HG03457 (cell line): ENCODE measurements at regions not wholly inside any gene's neighbourhood (a gene's known extent, or its start where the extent isn't known, plus 50 kb on each side); places are given as distances from the start of the nearest gene placed in this dataset.

Source experiments
- ATAC-seq: cut with Tn5 transposase; IDR thresholded peaks from one replicate; pipeline ENCODE4 v1.9.1; 2021; ENCODE audit warnings: moderate number of reproducible peaks; ENCODE audit not compliant: unreplicated experiment

DNA sequence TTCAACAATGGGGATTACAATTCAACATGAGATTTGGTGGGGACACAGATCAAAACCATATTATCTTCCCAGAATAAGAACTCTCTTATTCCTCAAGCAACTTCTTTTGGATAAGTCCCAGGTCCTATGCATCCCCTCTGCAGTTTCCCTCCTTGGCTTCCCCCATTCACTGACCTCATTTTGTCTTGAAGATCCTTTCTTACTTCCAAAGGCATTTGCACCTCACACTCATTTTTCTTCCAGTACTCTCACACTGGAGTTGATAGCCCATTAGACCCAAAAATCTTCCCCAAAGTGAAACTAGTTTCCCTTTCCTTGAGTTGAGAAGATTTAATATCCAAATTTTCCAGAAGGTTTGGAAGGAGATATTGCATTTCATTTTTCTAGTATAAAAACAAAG, 178.0 kb upstream of the DAPK1 start:
- no peak for ATAC-seq

DNA sequence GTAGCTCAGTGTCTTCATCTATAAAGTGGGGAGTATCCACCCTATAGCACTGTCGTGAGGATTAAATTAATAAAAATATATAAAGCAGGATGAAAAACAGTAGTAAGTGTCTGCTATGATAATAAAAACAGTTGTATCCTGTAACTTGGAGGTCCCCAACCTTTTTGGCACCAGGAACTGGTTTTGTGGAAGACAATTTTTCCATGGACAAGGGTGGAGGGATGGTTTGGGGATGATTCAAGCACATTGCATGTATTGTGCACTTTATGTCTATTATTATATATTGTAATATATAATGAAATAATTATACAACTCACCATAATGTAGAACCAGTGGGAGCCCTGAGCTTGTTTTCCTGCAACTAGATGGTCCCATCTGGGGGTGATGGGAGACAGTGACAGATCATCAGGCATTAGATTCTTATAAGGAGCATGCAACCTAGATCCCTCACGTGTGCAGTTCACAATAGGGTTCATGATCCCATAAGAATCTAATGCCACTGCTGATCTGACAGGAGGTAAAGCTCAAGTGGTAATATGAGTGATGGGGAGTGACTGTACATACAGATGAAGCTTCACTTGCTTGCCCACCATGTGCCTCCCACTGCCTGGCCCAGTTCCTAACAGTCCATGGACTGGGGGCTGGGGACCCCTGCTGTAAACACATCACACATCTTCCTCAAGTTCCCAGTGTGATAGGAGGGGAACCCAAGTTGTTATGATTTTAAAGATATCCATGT, 177.4 kb upstream of the DAPK1 start:
- ATAC-seq = no peak

DNA sequence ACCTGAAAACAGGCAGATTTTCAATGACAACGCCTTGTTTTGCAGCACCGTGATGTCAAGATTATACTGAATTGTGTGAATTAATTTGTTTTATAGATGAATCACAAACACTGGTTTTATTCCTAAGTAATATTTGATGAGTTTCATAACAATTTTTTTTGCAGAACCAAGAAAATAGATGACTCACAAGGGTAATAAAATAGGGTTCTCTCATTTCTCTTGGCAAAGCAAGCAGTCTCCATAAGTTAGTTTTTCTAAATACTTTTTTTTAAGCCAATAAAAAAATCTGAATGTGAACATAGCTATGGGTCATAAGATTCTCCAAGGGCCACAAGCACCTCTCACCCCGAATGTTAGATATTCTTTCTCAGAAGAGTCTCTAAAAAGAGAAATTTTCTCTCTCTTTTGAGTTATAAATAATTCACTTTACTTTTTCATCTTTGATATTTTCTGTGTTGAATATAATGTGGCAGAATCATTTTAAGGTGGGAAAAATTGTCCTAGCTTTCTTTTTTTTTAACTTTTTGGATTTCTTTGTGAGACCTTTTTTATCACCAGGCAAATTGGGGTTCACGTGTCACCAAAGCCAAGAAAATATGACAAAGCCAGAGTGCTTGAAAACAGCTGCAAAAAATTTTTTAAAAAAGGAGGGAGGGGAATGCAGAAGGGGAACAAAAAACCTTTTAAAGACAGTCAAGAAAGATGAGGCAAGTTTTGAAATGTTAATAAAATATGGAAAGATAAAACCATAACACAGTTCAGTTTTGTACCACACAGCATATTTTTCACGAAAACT, 174.6 kb upstream of the DAPK1 start:
- ATAC-seq = no peak

DNA sequence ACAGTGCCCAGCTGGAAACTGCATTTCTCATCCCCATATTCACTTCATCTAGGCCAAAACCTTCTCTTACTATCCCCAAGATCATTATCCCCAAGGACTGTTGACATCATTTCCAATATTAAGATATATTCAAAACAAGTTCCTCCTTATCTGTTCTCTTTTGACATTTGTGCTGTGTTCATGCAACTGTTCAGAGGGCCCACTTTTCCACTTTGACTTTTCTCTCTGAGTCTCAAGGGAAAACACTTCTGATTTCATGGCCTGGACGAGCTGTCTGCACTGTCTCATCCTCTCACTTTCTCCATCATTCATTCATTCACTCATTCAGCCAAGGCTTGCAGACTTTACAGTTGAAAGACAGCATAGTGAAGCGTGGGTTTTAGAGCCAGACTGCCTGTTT, 173.7 kb upstream of the DAPK1 start:
- no peak for ATAC-seq

DNA sequence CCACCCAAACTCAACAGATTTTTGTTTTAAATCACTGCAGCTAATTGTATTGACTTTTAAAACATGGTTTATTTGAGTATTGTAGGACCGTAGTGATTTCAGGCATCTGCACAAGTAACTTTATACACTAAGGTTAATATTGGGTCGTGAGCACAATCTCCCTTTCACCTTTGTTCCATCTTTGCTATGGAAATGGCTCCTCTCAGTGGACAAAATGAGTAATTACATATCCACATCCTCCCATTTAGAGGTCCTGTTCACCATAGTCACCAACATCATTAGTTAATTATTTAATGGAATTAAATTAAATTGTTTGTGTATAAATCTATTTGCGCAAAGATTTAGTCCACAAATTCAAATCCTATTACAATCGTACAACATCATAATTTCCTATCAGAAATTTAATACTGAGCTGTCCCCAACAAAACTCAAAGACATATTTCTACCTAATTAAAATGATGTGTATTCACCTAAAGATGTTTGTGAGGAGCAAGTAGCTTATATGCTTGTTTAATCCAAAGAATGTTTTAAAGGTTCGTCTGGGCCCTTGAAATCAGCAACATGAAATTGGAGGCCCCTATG, 173.0 kb upstream of the DAPK1 start:
- ATAC-seq = no peak

DNA sequence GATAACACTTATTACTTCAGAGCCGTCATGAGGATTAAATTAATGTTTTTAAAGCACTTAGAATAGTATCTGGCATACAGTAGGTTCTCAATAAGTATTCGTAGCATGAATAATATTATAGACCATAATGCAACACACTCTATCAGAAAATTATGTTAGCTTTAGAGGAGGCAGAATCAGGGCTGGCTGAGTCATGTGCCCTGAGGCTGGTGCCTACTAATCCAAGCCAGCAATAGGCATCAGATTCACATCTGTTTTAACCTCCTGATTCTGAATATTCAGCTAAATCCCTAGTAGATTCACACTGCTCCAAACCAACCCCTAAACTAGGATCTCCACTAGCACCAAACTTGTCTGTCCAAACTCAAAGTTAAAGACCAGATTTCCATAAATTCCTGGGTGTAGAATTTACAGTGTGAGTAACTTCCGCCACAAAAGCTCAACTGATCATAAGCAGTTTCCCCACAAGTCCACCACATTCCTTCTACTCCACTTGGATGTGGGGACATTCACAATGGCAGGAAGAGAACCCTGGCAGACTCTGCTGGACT, 170.0 kb upstream of the DAPK1 start:
- no peak for ATAC-seq

DNA sequence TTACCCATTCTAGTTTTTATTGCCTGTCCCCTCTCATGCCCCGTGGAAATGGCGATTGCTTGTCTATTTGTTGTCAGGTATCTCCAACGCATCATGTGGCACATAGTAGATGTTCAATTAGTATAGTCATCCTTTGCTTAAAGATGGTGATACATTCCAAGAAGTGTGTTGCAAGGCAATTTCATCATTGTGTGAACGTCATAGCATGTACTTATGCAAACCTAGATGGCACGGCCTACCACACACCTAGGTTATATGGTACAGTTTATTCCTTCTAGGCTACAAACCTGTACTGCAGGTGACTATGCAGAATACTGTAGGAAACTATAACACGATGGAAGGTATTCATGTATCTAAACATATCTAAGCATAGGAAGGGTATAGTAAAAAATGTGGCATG, 163.9 kb upstream of the DAPK1 start:
- ATAC-seq = no peak

DNA sequence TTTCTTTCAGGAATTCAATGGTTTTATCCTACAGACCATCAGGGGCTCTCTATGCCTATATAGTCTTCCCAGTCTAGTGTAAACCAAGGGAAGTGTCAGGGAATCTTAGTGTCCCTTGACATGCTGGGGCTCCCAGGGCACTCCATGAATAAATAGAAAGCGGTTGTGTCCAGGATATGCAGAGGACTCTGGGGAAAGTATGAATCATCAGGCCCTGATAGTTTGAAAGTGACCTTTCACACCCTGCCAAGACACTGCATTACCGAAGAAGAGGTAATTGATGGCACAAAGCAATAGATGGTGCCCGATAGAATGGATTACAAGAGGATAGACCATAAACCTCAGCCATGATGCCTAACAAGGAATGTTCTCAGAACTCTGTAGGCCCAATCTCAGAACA, 163.3 kb upstream of the DAPK1 start:
- ATAC-seq = no peak

DNA sequence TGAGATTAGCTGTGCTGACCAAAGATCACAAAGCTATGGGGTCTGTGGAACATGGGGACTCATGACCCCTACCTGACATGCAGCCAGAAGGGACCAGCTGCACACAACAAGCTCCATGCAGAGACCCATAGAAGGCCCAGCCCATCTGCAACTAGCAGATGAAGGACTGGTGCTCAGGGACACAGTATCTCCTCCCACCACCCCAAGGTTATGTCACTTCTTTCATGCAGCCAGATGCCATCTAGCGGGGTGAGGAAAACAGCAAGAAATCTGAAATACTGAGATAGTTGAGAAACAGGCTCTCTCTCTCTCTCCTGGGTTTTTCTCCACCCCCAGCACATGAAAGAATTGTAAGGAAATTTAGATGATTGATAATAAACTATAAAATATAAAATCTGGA, 161.3 kb upstream of the DAPK1 start:
- ATAC-seq = no peak

DNA sequence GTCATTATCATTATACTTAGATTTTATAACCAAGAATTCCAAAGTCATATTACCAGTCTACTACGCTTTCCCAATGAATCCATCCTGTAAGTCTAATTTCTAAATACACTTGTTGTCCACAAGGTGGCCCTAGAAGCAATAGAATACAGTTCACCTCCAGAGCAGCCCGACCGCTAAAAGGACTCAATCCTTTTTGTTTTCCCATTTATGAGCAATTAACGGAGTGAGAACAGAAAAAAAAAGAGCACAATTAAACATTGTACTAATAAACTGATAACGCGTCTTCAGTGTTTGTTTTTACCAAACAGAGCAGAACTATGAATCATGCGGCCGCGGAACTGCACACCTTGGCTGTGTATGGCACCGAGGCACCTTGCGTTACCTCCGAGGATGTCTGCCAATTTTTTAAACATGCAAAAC, 160.7 kb upstream of the DAPK1 start:
- no peak for ATAC-seq

DNA sequence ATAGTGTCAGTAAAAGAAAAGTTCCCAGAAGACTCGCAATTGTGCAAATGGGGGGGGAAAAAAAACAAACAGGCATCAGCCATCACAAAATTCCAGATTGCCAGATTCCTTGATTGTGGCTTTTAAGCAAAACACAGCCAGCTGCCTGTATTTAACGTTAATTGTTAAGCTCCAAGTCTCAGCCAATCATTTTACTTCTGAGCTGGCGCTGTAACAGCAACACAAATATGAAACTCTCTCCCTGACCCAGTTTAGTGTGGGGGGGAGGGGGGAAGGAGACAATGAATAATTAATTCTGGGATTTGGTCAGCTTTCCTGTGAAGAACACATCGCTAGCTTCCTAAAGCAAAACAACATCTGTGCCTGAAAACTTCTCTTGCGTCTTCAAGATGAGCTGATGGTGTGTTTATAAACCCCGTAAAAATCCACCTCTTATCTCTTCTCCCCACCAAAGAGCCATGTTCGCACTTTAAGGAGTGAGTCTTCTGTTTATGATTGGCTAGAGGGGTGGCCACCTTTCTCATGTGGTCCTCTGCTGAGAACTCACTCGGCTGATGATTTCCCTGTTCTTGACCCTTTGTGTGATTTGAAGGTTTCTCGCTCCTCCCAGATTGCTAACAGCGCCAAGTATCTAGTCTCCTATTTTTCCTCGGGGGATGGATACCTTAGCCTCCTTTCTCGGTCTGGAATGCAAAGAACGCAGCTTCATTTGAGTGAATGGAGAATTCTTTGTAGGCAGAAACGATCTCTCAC, 160.2 kb upstream of the DAPK1 start:
- ATAC-seq = no peak

DNA sequence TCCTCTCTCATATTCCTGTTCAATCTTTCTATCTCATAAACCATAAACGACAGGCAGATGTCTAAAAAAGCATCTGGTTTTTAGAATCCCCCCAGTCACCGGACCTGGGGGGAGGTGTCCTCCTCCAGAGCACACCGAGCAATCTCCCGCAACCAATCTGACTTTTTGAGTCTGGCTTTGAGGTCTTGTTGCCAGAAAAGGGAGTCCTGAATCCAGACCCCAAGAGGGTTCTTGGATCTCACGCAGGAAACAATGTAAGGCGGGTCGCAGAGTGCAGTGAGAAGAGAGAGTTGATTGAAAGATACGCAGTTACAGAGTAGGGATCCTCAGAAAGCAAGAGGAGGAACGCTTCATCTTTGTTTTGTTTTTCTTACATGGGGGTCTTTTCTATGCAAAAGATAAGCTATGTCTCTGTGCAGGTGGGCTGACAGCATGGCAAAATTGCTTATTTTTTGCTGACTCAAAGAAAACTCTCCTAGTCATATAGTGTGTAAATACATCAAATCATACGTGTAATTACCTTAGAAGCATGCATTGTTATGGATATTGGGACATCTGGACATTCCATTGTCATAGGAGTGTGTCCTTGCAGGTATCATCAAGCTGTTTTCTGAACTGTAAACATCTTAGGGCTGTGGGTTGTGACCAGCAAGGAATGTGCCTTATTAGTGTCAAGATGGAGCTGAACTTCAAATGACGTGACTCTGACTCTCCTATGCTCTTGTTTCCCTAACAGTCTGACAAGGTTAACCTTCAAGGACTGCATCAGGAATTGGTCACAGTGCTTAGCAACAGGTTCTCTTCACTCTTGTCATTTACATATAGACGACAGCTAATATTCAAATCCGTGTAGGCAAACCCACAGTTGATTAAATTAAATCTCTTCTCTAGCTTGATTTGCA, 159.3 kb upstream of the DAPK1 start:
- no peak for ATAC-seq

DNA sequence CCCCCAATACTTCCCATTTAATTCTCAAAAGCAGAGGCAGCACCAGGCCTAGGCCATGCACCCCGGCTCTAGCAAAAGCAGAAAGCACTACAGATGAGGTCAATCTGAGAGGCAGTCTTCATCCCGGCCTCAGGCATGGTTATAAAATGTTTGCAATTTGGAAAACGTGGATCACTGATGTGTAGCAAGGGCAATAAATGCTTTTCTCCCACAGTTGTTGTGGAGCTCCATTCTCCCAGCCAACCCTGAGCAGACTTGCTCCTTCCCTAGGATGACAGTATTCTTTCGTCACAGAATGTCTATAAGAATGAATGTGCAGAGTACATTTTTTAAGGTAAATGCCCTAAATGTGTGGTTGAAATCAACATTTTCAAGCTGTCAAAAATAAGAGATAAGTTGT, 157.3 kb upstream of the DAPK1 start:
- ATAC-seq = no peak

DNA sequence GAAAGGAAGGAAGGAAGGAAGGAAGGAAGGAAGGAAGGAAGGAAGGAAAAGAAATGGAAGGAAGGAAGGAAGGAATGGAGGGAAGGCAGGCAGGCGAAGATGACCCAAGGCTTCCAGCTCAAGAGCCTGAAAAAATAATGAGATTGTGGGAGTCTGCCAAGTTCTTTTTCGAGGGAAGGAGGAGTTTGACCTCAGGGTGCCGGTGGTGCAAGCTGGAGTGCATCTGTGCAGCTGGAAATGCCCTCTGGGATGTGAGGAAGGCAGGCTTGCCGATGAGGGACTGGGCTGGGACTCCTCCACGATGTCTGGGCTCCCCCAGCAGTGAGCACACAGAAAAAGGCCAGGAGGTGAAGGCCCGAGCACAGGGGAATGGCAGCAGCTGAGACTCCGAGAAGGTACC, 154.9 kb upstream of the DAPK1 start:
- no peak for ATAC-seq

DNA sequence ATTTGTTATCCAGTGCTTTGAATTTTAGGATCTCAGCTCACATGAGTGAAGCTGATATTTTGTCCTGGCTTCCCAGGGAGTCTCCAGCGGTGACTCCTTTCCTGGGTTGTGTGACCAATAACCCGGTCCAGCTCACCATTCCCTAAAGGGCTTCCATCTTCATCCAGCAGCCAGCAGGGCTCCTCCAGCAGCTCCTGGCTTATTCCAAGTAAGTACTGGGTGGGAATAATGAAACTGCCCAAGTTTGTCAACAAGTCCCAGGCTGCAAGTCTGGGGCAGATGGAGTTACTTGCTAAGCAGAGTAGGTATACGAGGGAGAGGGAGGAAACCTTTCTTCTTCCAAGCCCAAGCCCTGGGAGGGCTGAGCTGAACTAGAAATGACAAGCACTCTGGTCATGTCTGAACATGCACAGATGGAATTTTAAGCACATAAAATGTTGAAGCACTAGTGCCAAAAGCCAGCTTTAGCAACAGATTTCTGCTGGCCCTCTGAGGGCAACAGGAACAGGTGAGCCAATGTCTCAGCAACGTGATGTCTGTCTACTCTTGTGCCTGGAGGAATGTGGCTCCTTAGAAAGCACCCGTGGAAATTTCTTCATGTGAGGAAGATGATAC, 153.7 kb upstream of the DAPK1 start:
- no peak for ATAC-seq

DNA sequence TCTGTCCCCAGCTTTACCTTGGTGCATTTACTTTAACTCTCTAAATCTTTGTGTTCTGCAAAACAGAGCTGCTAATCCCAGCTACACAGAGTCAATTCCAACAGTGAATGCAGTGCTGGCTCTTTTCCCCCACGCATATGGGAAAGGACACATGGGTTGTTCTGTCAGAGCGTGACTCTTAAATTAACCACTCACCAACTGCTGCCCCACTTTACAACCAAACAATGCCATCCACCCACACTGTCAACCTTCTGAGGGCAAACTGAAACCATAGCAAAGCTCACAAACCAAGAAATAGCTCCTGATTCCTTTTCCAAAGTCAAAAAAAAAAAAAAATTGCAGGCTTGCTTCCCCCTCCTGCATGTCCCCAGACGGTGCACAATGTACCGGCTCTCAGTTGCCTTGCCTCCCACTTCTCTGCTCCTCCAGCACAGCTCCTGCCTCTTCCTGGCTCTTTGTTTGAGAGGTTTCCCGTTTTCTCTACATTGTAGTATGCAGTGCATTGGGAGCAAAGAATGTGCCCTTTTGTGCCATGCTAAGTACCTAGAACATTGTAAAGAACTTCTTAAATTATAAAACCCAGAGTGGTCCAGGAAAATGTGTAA, 151.5 kb upstream of the DAPK1 start:
- no peak for ATAC-seq

DNA sequence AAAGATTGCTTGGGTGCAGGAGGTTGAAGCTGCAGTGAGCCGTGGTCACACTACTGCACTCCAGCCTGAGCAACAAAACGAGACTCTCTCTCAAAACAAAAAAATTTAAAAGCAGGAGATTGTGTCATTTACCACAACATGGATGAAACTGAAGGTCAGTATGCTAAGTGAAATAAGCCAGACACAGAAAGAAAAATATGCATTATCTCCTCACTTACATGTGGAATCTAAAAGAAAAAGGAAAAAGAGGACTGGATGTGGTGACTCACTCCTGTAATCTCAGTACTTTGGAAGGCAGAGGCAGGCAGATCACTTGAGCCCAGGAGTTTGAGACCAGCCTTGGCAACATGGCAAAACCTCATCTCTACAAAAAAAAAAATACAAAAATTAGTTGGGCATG, 146.8 kb upstream of the DAPK1 start:
- no peak for ATAC-seq

DNA sequence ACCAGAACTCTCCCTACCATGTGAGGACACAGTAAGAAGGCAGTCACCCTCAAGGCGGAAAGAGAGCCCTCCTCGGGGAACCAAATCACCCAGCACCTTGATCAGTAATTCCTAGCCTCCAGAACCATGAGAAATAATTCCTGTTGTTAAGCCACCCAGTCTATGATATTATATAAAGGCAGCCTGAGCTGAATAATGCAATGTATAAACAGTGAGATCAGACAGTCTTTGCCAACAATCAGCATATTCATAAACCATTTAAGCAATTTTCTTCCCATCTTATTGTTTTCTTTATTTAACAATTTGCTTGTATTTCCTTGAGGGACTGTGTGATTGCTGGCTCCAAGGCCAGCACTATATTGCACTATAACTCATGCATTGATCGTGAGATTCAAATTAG, 144.4 kb upstream of the DAPK1 start:
- ATAC-seq = no peak

DNA sequence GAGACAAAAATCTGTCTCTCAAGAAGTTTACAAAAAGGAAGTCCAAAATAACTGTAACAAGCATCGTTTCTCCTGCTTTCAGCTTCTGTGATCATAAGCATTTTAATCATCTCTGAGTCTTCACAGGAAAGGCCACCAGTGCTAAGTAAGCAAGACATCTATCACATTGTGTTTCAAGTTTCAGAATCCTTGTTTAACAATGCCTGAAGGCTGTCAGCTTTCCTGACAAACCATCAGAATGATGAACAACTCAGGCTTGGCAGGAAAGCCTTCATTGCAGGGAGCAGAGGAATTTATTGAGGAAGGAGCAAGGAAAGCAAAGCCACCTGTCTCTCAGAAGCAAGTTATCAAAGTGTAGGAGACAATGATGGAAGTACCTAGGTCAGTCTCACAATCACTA, 143.5 kb upstream of the DAPK1 start:
- ATAC-seq = no peak
